HG03571 (cell line): ENCODE measurements at regions not wholly inside any gene's neighbourhood (a gene's known extent, or its start where the extent isn't known, plus 50 kb on each side); places are given as distances from the start of the nearest gene placed in this dataset.
A peak's percentile ranks its signal among the peaks of the same experiment; 100 is the strongest.

Experiments used
- ATAC-seq: cut with Tn5 transposase; IDR thresholded peaks from one replicate; pipeline ENCODE4 v1.9.1; 2021; ENCODE audit not compliant: unreplicated experiment

- no peak for ATAC-seq
Observed at GRCh38 chr12:85504164-85504563, 224.1 kb downstream of the ALX1 start.

- no peak for ATAC-seq
Observed at GRCh38 chr12:85504624-85505023, 224.6 kb downstream of the ALX1 start.

- ATAC-seq = no peak
Observed at GRCh38 chr12:85507456-85507855, 227.4 kb downstream of the ALX1 start.

- peak; percentile 47 for ATAC-seq
Observed at GRCh38 chr12:85509081-85509856, 229.2 kb downstream of the ALX1 start.

GRCh38 chr12:85509857-85510256 is 229.8 kb downstream of the ALX1 start:
- peak; percentile 98 for ATAC-seq

GRCh38 chr12:85516039-85516438 is 236.0 kb downstream of the ALX1 start:
- no peak for ATAC-seq

GRCh38 chr12:85516667-85517325 is 236.8 kb downstream of the ALX1 start:
- no peak for ATAC-seq

GRCh38 chr12:85519163-85519562 is 239.1 kb downstream of the ALX1 start:
- ATAC-seq = no peak

GRCh38 chr12:85523197-85523596 is 243.2 kb downstream of the ALX1 start:
- ATAC-seq = no peak

GRCh38 chr12:85527192-85527591 is 247.2 kb downstream of the ALX1 start:
- peak; percentile 75 for ATAC-seq

- ATAC-seq = no peak
Observed at GRCh38 chr12:85529896-85530295, 249.9 kb downstream of the ALX1 start.

GRCh38 chr12:85530456-85530855 is 250.4 kb downstream of the ALX1 start:
- no peak for ATAC-seq

GRCh38 chr12:85531341-85531740 is 251.3 kb downstream of the ALX1 start:
- ATAC-seq = peak; percentile 93

GRCh38 chr12:85549640-85550039 is 269.6 kb downstream of the ALX1 start:
- ATAC-seq = no peak

- no peak for ATAC-seq
Observed at GRCh38 chr12:85550924-85551323, 270.9 kb downstream of the ALX1 start.

- ATAC-seq = no peak
Observed at GRCh38 chr12:85552461-85552860, 272.4 kb downstream of the ALX1 start.

GRCh38 chr12:85557850-85558249 is 277.8 kb downstream of the ALX1 start:
- ATAC-seq = no peak

- ATAC-seq = no peak
Observed at GRCh38 chr12:85558684-85559083, 277.5 kb downstream of the RASSF9 start.

- ATAC-seq = no peak
Observed at GRCh38 chr12:85559127-85559526, 277.1 kb downstream of the RASSF9 start.

- no peak for ATAC-seq
Observed at GRCh38 chr12:85559536-85559935, 276.7 kb downstream of the RASSF9 start.

GRCh38 chr12:85562765-85563164 is 273.4 kb downstream of the RASSF9 start:
- no peak for ATAC-seq

- no peak for ATAC-seq
Observed at GRCh38 chr12:85564786-85565185, 271.4 kb downstream of the RASSF9 start.
